ENCODE measurements at regions not wholly inside any gene's neighbourhood (a gene's known extent, or its start where the extent isn't known, plus 50 kb on each side); places are given as distances from the start of the nearest gene placed in this dataset.

- DNase-seq, result peak in 1 of 2 experiments; percentile 80
Observed at GRCh38 chr1:81695741-81696140, 105.0 kb upstream of the ADGRL2 start.

DNA sequence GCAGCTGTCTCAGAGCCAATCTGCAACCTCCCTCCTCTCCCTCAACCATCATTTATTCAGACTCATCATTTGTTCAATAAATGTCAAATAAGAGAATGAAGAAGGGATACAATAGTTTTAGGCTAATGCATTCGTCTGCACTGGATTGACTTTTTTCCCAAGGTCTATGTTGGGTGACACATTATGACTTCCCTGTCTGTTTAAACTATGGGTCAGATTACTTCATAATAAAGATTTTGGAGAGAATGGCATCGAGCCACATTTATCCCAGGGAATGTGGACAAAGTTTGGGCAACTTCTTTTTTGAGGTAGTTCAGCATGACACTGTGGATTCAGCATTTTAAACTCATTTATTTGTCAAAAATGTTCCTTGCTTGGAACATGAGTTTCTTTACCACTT lies 107.4 kb upstream of the ADGRL2 start:
- no peak for DNase-seq

GRCh38 chr1:81690676-81691453 lies 109.9 kb upstream of the ADGRL2 start:
- DNase-seq, result no peak

DNA sequence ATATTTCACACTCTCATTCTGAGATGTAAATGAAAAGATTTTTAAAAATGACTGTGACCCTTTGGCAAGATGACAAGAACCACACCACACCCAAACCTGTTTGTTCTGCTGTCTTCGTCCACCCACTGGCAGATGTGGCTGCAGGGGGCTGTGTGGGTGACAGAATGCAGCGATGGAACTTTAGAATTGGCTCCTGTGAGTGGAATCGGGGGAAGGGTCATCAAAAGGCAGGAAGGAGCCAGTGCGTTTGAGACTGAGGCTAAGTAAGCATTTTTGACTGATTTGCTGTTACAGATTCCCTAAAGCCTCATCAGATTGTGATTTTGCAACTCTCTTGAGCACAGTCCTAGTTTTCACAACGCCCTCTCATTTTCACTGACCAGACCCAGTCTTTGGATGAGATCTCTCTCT lies 111.2 kb upstream of the ADGRL2 start:
- DNase-seq, result no peak

GRCh38 chr1:81682490-81682889 lies 118.2 kb upstream of the ADGRL2 start:
- no peak for DNase-seq

- DNase-seq, result peak; percentile 24 to 62
Observed at GRCh38 chr1:81681601-81682266, 119.0 kb upstream of the ADGRL2 start.

GRCh38 chr1:81681114-81681513 lies 119.6 kb upstream of the ADGRL2 start:
- DNase-seq, result peak in 1 of 2 experiments; percentile 35

GRCh38 chr1:81679942-81680341 lies 120.8 kb upstream of the ADGRL2 start:
- no peak for DNase-seq

GRCh38 chr1:81678779-81679178 lies 122.0 kb upstream of the ADGRL2 start:
- no peak for DNase-seq

DNA sequence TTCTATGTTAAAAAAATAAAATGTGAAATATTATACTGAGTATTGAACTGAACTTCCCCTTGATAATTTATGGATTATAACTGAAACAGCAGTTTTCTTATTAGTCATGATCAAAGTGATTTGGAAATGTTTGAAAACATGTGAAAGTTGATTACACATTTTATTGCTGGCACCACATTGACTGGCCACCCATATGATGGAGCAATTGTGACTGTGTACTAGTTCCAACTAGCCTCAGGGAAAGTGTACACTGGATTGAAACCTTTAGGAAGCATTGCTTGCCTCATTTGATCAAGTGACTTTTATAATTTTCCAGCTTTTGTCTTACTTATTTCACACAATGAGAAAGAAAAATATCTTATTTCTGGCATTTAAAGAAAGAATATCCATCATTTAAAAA lies 128.0 kb upstream of the ADGRL2 start:
- no peak for DNase-seq

- DNase-seq, result no peak
Observed at GRCh38 chr1:81671038-81671437, 129.7 kb upstream of the ADGRL2 start.

DNA sequence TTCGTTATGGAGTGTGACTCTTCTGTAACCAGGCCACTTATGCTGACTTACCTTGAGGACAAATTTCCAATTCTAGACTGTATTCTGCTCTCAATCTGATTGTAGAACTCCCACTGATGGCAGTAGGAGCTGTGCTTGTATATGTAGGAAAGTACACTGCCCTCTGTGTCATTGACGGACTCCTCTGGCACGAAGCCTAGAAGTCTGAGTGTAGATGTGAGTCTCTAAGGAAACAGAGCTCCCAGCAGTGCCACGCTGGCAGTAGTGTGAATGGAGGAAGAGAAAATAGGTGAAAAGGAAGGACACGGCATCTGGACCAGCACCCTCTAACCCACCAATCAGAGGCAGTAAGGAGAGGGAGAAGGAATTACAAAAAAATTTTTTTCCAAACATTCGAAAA lies 130.4 kb upstream of the ADGRL2 start:
- DNase-seq, result peak; percentile 68 to 88

DNA sequence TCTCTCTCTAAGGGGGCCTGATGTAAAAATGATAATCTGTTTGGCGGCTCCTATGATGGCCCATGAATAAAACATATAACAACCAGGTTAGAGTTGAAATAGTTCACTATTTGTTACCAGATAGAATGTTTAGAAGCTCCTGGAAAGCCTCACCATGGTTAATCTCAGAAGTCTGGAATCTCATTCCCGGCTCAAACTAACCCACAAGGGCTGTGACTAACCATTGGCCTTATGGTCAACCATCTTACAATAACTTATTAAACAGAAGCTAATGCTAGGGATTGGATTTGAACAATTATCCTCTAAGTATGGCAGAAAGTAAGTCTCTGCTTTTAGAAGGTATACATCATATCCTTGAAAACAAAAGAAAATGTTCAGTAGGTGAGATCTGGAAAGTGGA lies 134.1 kb upstream of the ADGRL2 start:
- DNase-seq, result no peak

- DNase-seq, result no peak
Observed at GRCh38 chr1:81664341-81664740, 136.4 kb upstream of the ADGRL2 start.

GRCh38 chr1:81662913-81663526 lies 137.7 kb upstream of the ADGRL2 start:
- no peak for DNase-seq

DNA sequence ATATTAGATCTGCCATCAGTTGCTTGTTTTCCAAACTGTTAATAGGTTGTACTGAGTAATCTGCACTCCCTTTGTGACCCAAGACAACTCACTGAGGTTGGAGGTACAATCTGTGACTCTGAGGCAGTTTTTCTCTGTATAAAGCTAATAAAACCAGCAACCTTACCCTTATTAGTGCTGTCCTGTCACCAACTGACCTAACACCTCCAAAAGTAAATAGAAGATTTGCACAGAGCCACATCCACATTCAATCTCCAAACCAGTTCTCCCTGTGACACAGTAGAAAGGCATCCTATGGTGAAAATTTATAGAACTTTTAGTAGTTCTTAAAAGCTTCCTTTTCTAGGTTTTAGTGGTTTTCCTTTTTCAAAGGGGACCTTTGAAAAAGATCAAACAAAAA lies 140.4 kb upstream of the ADGRL2 start:
- DNase-seq, result no peak

GRCh38 chr1:81654657-81655056 lies 146.1 kb upstream of the ADGRL2 start:
- no peak for DNase-seq

- no peak for DNase-seq
Observed at GRCh38 chr1:81654147-81654546, 146.6 kb upstream of the ADGRL2 start.

DNA sequence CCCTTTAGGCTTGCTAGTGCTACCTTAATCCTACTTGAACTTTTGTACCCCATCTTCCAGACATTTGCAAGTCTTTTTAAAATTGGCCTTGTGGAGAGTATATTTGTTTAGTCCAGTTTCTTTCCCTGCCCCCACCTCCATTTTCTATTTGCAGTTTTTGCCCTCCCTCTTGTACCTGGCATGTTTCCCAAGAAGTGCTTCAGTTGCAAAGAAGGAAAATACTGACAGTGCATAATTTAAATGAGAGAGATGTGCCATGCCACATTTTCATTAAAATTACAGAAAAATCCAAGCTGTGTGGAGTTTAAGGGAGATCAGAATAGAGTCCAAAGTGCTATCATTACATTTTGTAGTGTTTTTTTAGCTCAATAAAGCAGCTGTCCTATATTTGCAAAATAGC lies 150.0 kb upstream of the ADGRL2 start:
- DNase-seq, result peak in 1 of 2 experiments; percentile 46

DNA sequence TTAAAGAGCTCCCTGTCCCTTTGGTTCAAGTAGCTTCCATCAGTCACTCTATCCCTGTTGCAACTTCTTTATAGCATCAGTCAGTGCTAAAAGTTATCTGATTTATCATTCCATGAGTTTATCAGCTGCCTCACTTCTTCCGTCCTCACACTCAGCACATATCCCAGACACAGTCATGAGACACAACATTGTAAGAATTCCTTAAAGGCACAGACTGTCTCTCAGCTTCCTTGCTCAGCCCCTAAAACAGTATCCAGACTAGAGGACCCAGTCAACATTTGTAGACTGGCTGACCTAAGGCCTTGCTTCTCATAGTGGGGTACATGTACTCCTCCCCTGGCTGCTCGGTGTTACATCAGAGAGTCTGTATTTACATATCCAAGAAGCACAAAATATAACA lies 164.9 kb upstream of the ADGRL2 start:
- DNase-seq, result no peak

DNA sequence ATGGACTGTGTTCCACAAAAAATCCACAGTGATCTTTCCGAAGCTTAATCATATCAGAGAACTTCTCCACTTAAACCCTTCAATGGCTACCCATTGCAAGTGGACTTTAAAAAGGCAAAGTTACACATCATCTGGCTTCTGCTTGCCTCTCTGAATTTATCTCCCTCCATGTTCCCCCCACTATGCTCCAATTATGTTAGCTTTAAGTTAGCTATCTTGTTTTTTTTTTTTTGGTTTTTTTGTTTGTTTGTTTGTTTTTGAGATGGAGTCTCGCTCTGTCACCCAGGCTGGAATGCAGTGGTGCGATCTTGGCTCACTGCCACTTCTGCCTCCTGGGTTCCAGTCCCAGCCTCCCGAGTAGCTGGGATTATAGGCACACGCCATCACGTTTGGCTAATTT lies 166.4 kb upstream of the ADGRL2 start:
- no peak for DNase-seq

DNA sequence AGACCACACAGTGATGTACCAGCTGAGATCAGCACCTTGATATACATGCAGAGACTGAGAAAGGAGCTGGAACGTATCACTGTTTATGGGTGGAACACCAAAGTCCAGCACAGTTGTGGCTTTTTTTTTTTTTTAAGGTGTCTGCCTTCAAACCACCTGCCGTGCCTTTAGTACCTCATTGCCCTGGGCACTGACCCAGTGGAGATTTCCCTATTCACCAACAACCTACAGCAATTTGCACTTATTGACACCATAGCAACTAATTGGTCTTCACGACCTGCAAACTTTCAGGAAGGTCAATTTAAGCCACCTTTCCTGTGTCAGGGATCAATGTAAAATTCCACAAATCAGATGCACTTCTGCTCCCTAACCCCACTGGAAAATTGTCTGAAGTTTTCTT lies 181.6 kb upstream of the ADGRL2 start:
- no peak for DNase-seq

GRCh38 chr1:81618376-81618775 lies 182.4 kb upstream of the ADGRL2 start:
- no peak for DNase-seq

- no peak for DNase-seq
Observed at GRCh38 chr1:81617308-81617967, 183.3 kb upstream of the ADGRL2 start.
